GM21360 (cell line): ENCODE measurements at regions not wholly inside any gene's neighbourhood (a gene's known extent, or its start where the extent isn't known, plus 50 kb on each side); places are given as distances from the start of the nearest gene placed in this dataset.

ENCODE experiments used
- ATAC-seq: cut with Tn5 transposase; IDR thresholded peaks from one replicate; pipeline ENCODE4 v1.9.1; 2021; ENCODE audit warnings: mild to moderate bottlenecking, moderate library complexity; ENCODE audit not compliant: unreplicated experiment

- ATAC-seq: no peak
Measured at GRCh38 chr6:54784011-54784410, 62.6 kb upstream of the FAM83B start.

- no peak for ATAC-seq
Measured at GRCh38 chr6:54786154-54786553, 60.4 kb upstream of the FAM83B start.

DNA sequence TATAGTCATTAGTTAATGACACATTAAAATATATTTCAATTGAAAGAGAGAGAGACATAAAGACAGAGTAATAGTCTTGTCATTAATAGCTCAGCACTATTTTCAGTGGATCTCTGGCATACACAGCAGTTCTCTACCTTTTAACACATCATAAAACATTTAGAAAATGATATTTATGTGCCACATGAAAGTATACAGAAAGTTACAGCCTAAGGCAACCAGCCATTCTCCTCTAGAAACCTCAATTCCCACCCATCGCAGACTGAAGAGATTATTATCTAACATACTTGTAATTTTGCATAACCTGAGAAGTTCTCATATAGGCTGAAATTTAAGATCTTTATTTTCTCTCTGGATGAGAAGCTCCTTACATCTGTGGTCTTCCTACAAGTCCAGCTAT lies 58.7 kb upstream of the FAM83B start:
- ATAC-seq: no peak
